PC-3 (cell line): ENCODE measurements at regions not wholly inside any gene's neighbourhood (a gene's known extent, or its start where the extent isn't known, plus 50 kb on each side); places are given as distances from the start of the nearest gene placed in this dataset.

ENCODE experiments used
- CTCF ChIP-seq: fragments of 300-600 bp; sonication (generic); conservative IDR thresholded peaks from 2 replicates; pipeline ENCODE4 v1.5.1; 2017; ENCODE audit warnings: antibody characterized with exemption, low read depth, mild to moderate bottlenecking, low read length
- EZH2 ChIP-seq: fragments of 300-600 bp; sonication (generic); IDR thresholded peaks from one replicate; pipeline ENCODE4 v1.6.1; 2017; ENCODE audit warnings: antibody characterized with exemption, mild to moderate bottlenecking, low read length; ENCODE audit not compliant: unreplicated experiment
- EZH2phosphoT487 ChIP-seq: fragments of 300-600 bp; sonication (generic); IDR thresholded peaks from 2 replicates; pipeline ENCODE4 v1.6.1; 2018; ENCODE audit warnings: mild to moderate bottlenecking, antibody characterized with exemption, low read length, borderline replicate concordance

GRCh38 chr14:57089901-57090300 lies 178.8 kb downstream of the EXOC5 start:
- TF ChIP-seq CTCF = no peak
- no peak for TF ChIP-seq EZH2phosphoT487
- TF ChIP-seq EZH2 = no peak
